ENCODE measurements at regions not wholly inside any gene's neighbourhood (a gene's known extent, or its start where the extent isn't known, plus 50 kb on each side); places are given as distances from the start of the nearest gene placed in this dataset.
"Not testable (repeated sequence)": the region's sequence is repeated elsewhere in the genome, so short reads cannot be mapped to it uniquely, and the experiment has no call there.

GRCh38 chr4:106806158-106806797 is 229.8 kb downstream of the DKK2 start:
- no peak overlapping the region for H3K4me3 ChIP-seq (ENCODE audit: low read length)
- H3K4me1 ChIP-seq (ENCODE audit: control insufficient read depth, insufficient read depth, low read length) = no peaks in the 10 kb centered on the region
- H3K9ac ChIP-seq (ENCODE audit: low read length) = no peak overlapping the region
- H3K27me3 ChIP-seq (ENCODE audit: control insufficient read depth, insufficient read depth, low read length) = no peaks in the 10 kb centered on the region
- no peak overlapping the region for H3K27ac ChIP-seq (ENCODE audit: low read depth, low read length)
- no peaks in the 10 kb centered on the region for H3K36me3 ChIP-seq (ENCODE audit: control insufficient read depth, insufficient read depth, low read length)

GRCh38 chr4:106803083-106803482 is 233.0 kb downstream of the DKK2 start:
- no peak overlapping the region for H3K9ac ChIP-seq (ENCODE audit: low read length)

GRCh38 chr4:106801386-106801785 is 234.7 kb downstream of the DKK2 start:
- Histone ChIP-seq H3K27me3 (ENCODE audit: control insufficient read depth, insufficient read depth, low read length) (no peaks in the 10 kb centered on the region), H3K4me3 (ENCODE audit: low read length) (no peak overlapping the region), H3K27ac (ENCODE audit: low read depth, low read length) (no peak overlapping the region), H3K9ac (ENCODE audit: low read length) (no peak overlapping the region), H3K4me1 (ENCODE audit: control insufficient read depth, insufficient read depth, low read length) (no peaks in the 10 kb centered on the region), H3K36me3 (ENCODE audit: control insufficient read depth, insufficient read depth, low read length) (no peaks in the 10 kb centered on the region)

More at GRCh38 chr4:106803083-106803482, 233.0 kb downstream of the DKK2 start:
- Histone ChIP-seq H3K4me1 (ENCODE audit: control insufficient read depth, insufficient read depth, low read length) (no peaks in the 10 kb centered on the region), H3K36me3 (ENCODE audit: control insufficient read depth, insufficient read depth, low read length) (no peaks in the 10 kb centered on the region), H3K27ac (ENCODE audit: low read depth, low read length) (no peak overlapping the region), H3K4me3 (ENCODE audit: low read length) (no peak overlapping the region), H3K27me3 (ENCODE audit: control insufficient read depth, insufficient read depth, low read length) (no peaks in the 10 kb centered on the region)

GRCh38 chr4:106796876-106797275 is 239.2 kb downstream of the DKK2 start:
- no peaks in the 10 kb centered on the region for H3K4me1 ChIP-seq (ENCODE audit: control insufficient read depth, insufficient read depth, low read length)
- H3K9ac ChIP-seq (ENCODE audit: low read length) = no peak overlapping the region
- H3K27ac ChIP-seq (ENCODE audit: low read depth, low read length) = no peak overlapping the region
- no peaks in the 10 kb centered on the region for H3K27me3 ChIP-seq (ENCODE audit: control insufficient read depth, insufficient read depth, low read length)
- H3K4me3 ChIP-seq (ENCODE audit: low read length) = no peak overlapping the region
- H3K36me3 ChIP-seq (ENCODE audit: control insufficient read depth, insufficient read depth, low read length) = no peaks in the 10 kb centered on the region

GRCh38 chr4:106795326-106795725 is 240.8 kb downstream of the DKK2 start:
- H3K4me3 ChIP-seq (ENCODE audit: low read length) = no peak overlapping the region
- H3K27ac ChIP-seq (ENCODE audit: low read depth, low read length) = no peak overlapping the region
- H3K4me1 ChIP-seq (ENCODE audit: control insufficient read depth, insufficient read depth, low read length) = no peaks in the 10 kb centered on the region
- no peaks in the 10 kb centered on the region for H3K36me3 ChIP-seq (ENCODE audit: control insufficient read depth, insufficient read depth, low read length)
- no peaks in the 10 kb centered on the region for H3K27me3 ChIP-seq (ENCODE audit: control insufficient read depth, insufficient read depth, low read length)
- H3K9ac ChIP-seq (ENCODE audit: low read length) = no peak overlapping the region

GRCh38 chr4:106793933-106794332 is 242.2 kb downstream of the DKK2 start:
- H3K4me1 ChIP-seq (ENCODE audit: control insufficient read depth, insufficient read depth, low read length) = no peaks in the 10 kb centered on the region
- no peaks in the 10 kb centered on the region for H3K36me3 ChIP-seq (ENCODE audit: control insufficient read depth, insufficient read depth, low read length)
- no peak overlapping the region for H3K9ac ChIP-seq (ENCODE audit: low read length)
- no peak overlapping the region for H3K4me3 ChIP-seq (ENCODE audit: low read length)
- no peak overlapping the region for H3K27ac ChIP-seq (ENCODE audit: low read depth, low read length)
- no peaks in the 10 kb centered on the region for H3K27me3 ChIP-seq (ENCODE audit: control insufficient read depth, insufficient read depth, low read length)

- Histone ChIP-seq H3K27ac (ENCODE audit: low read depth, low read length) (no peak overlapping the region), H3K36me3 (ENCODE audit: control insufficient read depth, insufficient read depth, low read length) (no peaks in the 10 kb centered on the region), H3K9ac (ENCODE audit: low read length) (no peak overlapping the region), H3K4me1 (ENCODE audit: control insufficient read depth, insufficient read depth, low read length) (no peaks in the 10 kb centered on the region), H3K4me3 (ENCODE audit: low read length) (no peak overlapping the region), H3K27me3 (ENCODE audit: control insufficient read depth, insufficient read depth, low read length) (no peaks in the 10 kb centered on the region)
These were observed 260.5 kb downstream of the DKK2 start for GRCh38 chr4:106775636-106776035.

GRCh38 chr4:106774055-106774454 is 262.1 kb downstream of the DKK2 start:
- H3K9ac ChIP-seq (ENCODE audit: low read length); H3K4me1 ChIP-seq (ENCODE audit: control insufficient read depth, insufficient read depth, low read length); H3K27me3 ChIP-seq (ENCODE audit: control insufficient read depth, insufficient read depth, low read length); H3K36me3 ChIP-seq (ENCODE audit: control insufficient read depth, insufficient read depth, low read length); H3K27ac ChIP-seq (ENCODE audit: low read depth, low read length); H3K4me3 ChIP-seq (ENCODE audit: low read length): not testable (repeated sequence)

GRCh38 chr4:106773076-106773905 is 262.8 kb downstream of the DKK2 start:
- H3K27ac ChIP-seq (ENCODE audit: low read depth, low read length) = no peak overlapping the region
- H3K4me3 ChIP-seq (ENCODE audit: low read length) = no peak overlapping the region
- H3K27me3 ChIP-seq (ENCODE audit: control insufficient read depth, insufficient read depth, low read length) = no peaks in the 10 kb centered on the region
- H3K9ac ChIP-seq (ENCODE audit: low read length) = no peak overlapping the region
- no peaks in the 10 kb centered on the region for H3K36me3 ChIP-seq (ENCODE audit: control insufficient read depth, insufficient read depth, low read length)
- no peaks in the 10 kb centered on the region for H3K4me1 ChIP-seq (ENCODE audit: control insufficient read depth, insufficient read depth, low read length)

- H3K27me3 ChIP-seq (ENCODE audit: control insufficient read depth, insufficient read depth, low read length) = no peaks in the 10 kb centered on the region
- no peak overlapping the region for H3K9ac ChIP-seq (ENCODE audit: low read length)
- no peak overlapping the region for H3K27ac ChIP-seq (ENCODE audit: low read depth, low read length)
- H3K4me3 ChIP-seq (ENCODE audit: low read length) = no peak overlapping the region
- H3K4me1 ChIP-seq (ENCODE audit: control insufficient read depth, insufficient read depth, low read length) = no peaks in the 10 kb centered on the region
- no peaks in the 10 kb centered on the region for H3K36me3 ChIP-seq (ENCODE audit: control insufficient read depth, insufficient read depth, low read length)
These were observed 268.1 kb downstream of the DKK2 start for GRCh38 chr4:106767991-106768390.

GRCh38 chr4:106766519-106766918 is 269.6 kb downstream of the DKK2 start:
- Histone ChIP-seq H3K27ac (ENCODE audit: low read depth, low read length) (no peak overlapping the region), H3K4me3 (ENCODE audit: low read length) (no peak overlapping the region), H3K9ac (ENCODE audit: low read length) (no peak overlapping the region), H3K36me3 (ENCODE audit: control insufficient read depth, insufficient read depth, low read length) (no peaks in the 10 kb centered on the region), H3K27me3 (ENCODE audit: control insufficient read depth, insufficient read depth, low read length) (no peaks in the 10 kb centered on the region), H3K4me1 (ENCODE audit: control insufficient read depth, insufficient read depth, low read length) (peaks cover 10% of the 10 kb centered on the region)

- no peak overlapping the region for H3K27ac ChIP-seq (ENCODE audit: low read depth, low read length)
- no peaks in the 10 kb centered on the region for H3K36me3 ChIP-seq (ENCODE audit: control insufficient read depth, insufficient read depth, low read length)
- H3K4me3 ChIP-seq (ENCODE audit: low read length) = no peak overlapping the region
- H3K4me1 ChIP-seq (ENCODE audit: control insufficient read depth, insufficient read depth, low read length) = peaks cover 10% of the 10 kb centered on the region
- no peaks in the 10 kb centered on the region for H3K27me3 ChIP-seq (ENCODE audit: control insufficient read depth, insufficient read depth, low read length)
- H3K9ac ChIP-seq (ENCODE audit: low read length) = no peak overlapping the region
These were observed 271.3 kb downstream of the DKK2 start for GRCh38 chr4:106764774-106765173.

Data from rectal smooth muscle tissue (tissue), 1 donor.